ENCODE measurements at regions not wholly inside any gene's neighbourhood (a gene's known extent, or its start where the extent isn't known, plus 50 kb on each side); places are given as distances from the start of the nearest gene placed in this dataset.
A peak's percentile ranks its signal among the peaks of the same experiment; 100 is the strongest.

GRCh38 chr7:68734431-68734830 lies 863.8 kb upstream of the AUTS2 start:
- Histone ChIP-seq H3K36me3 (no peaks in the 10 kb centered on the region), H3K4me3 (ENCODE audit: low read depth, low read length) (no peak overlapping the region), H3K27ac (no peak overlapping the region), H3K9me3 (ENCODE audit: severe bottlenecking) (peaks cover 2% of the 10 kb centered on the region), H3K27me3 (ENCODE audit: insufficient read depth, low read depth, severe bottlenecking) (no peaks in the 10 kb centered on the region)
- DNase-seq, result no peak
- TF ChIP-seq, protein P1, sequence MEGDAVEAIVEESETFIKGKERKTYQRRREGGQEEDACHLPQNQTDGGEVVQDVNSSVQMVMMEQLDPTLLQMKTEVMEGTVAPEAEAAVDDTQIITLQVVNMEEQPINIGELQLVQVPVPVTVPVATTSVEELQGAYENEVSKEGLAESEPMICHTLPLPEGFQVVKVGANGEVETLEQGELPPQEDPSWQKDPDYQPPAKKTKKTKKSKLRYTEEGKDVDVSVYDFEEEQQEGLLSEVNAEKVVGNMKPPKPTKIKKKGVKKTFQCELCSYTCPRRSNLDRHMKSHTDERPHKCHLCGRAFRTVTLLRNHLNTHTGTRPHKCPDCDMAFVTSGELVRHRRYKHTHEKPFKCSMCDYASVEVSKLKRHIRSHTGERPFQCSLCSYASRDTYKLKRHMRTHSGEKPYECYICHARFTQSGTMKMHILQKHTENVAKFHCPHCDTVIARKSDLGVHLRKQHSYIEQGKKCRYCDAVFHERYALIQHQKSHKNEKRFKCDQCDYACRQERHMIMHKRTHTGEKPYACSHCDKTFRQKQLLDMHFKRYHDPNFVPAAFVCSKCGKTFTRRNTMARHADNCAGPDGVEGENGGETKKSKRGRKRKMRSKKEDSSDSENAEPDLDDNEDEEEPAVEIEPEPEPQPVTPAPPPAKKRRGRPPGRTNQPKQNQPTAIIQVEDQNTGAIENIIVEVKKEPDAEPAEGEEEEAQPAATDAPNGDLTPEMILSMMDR (IDR thresholded peaks at IDR 0.05; ENCODE audit: low read depth, low read length), result no peak

DNA sequence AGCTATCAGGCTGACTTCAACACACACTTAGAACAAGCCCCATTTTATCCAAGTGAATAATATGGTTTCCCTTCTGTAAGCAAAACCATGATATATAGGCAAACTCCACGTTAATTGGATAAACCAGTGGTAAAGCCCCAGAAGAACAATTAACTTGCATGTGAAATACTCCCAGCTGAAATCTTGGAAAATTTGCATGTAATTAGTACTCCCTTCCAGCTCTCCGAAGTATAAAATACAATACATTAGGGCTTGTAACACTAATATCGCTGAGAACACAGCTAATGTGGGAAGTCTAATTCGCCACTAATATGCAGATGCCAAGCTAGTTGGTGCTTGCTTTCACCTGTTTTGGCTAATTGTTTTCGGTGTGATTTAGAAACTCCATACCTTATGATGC lies 859.0 kb upstream of the AUTS2 start:
- DNase-seq, result no peak
- Histone ChIP-seq H3K27ac (no peak overlapping the region), H3K27me3 (ENCODE audit: insufficient read depth, low read depth, severe bottlenecking) (no peaks in the 10 kb centered on the region), H3K9me3 (ENCODE audit: severe bottlenecking) (peaks cover 5% of the 10 kb centered on the region), H3K4me3 (ENCODE audit: low read depth, low read length) (no peak overlapping the region), H3K36me3 (no peaks in the 10 kb centered on the region)
- TF ChIP-seq, protein P1 (IDR thresholded peaks at IDR 0.05; ENCODE audit: low read depth, low read length), result no peak

DNA sequence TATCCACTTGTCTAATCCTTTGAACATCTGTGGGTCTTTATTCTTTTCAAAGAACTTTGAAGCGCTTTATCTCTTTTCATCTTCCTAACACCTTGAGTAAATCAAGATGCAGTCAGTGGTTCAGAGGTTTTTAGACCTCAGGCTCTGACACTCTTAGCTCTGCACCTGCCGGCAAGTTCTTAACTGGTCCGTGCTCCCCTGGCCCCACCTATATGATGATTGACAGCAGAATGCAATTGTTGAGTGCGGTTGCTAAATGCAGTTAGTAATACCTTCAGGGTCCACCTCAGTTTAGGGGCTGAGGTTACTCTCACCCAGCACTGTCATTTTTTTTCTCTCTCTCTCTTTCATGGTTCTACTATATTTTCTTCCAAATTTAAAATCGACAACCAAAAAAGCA lies 854.2 kb upstream of the AUTS2 start:
- Histone ChIP-seq H3K9me3 (ENCODE audit: severe bottlenecking) (peaks cover 3% of the 10 kb centered on the region), H3K36me3 (no peaks in the 10 kb centered on the region), H3K27me3 (ENCODE audit: insufficient read depth, low read depth, severe bottlenecking) (no peaks in the 10 kb centered on the region), H3K4me3 (ENCODE audit: low read depth, low read length) (no peak overlapping the region), H3K27ac (peak overlapping the region; percentile 34; the same call in 1 of the 2 replicates)
- peak; percentile 71 for DNase-seq
- TF ChIP-seq, protein P1 (IDR thresholded peaks at IDR 0.05; ENCODE audit: low read depth, low read length), result no peak

DNA sequence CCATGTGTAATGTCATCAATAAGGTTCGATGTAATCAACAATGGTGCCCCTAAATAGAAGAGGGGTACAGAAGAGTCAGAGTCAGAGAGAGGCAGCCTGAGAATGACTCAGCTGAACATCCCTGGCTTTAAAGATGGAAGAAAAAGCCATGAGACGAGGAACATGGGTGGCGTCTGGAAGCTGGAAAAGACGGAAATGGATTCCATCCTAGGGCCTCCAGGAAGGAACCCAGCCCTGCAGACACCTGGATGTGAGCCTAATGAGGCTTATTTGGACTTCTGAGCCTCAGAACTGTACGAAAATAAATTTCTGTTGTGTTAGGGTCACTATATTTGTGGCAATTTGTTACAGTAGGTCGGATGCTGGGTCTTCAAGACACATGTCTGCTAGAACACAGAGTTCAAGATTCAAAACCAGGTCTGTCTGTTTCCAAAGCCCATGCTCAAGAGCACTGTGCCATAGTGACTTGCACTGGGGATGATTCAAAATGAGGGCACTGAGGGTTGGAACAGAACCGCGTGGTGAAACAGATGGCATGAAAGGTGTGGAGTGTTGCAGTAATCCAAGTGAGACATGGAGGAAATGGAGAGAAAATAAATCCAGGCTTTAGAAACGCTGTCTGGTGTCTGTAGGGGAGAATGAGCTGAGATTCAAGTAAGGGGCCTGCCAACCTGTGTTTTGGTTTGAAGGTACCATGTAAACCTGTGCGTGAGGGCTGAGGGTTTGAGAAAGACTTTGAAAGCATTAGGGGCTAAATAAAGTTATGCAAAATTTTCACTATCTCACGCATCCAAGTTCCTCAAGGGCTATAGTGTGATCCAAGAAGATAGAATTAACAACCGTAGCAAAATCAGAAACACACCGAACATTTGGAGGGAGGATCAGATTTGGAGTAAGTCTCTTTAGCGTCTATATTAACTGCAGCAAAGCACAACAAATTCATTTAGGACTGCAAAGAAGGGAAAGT lies 849.1 kb upstream of the AUTS2 start:
- DNase-seq, result peak; percentile 64
- H3K9me3 ChIP-seq (ENCODE audit: severe bottlenecking), result no peaks in the 10 kb centered on the region
- H3K27me3 ChIP-seq (ENCODE audit: insufficient read depth, low read depth, severe bottlenecking), result no peaks in the 10 kb centered on the region
- H3K27ac ChIP-seq, result peak overlapping the region; percentile 76
- no peaks in the 10 kb centered on the region for H3K36me3 ChIP-seq
- H3K4me3 ChIP-seq (ENCODE audit: low read depth, low read length), result 0 out of 2 replicates have a peak overlapping the region, but pooled peaks have one; percentile 4
- TF ChIP-seq, protein P1 (IDR thresholded peaks at IDR 0.05; ENCODE audit: low read depth, low read length), result no peak

DNA sequence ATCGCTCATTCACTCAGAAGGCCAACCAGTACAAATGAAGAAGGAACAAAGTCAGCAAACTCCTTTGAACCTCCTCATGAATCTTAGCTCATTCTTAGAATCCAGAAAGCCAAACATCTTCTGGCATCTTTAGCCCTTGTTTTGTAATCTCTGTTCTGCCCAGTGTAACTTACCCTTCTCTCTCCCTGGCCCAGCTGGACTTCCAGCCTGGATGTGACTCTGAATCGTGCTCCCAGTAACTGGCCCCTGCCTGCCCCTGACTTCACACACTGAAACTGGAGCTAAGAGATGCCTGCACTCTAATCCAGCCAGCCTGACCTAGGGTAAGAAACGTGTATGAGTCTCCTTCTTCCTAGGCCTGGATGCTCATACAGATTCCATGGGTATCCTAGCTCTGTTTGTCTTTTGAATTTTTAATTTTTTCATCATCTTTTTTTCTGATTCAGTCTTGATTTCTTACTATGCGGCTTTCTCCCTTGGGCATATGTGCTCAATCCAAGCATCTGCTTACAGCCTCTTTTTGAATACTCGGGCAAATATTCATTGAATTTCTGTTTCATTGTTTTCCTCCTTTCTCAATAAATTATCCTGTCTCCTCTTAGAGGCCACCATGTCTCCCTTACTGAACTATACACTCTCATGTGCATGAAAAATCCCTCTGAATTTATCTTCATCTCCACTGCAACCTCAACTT lies 845.6 kb upstream of the AUTS2 start:
- H3K27me3 ChIP-seq (ENCODE audit: insufficient read depth, low read depth, severe bottlenecking), result no peaks in the 10 kb centered on the region
- TF ChIP-seq, protein P1 (IDR thresholded peaks at IDR 0.05; ENCODE audit: low read depth, low read length), result no peak
- no peak overlapping the region for H3K4me3 ChIP-seq (ENCODE audit: low read depth, low read length)
- no peaks in the 10 kb centered on the region for H3K36me3 ChIP-seq
- no peak for DNase-seq
- no peaks in the 10 kb centered on the region for H3K9me3 ChIP-seq (ENCODE audit: severe bottlenecking)
- no peak overlapping the region for H3K27ac ChIP-seq
